ENCODE measurements at regions not wholly inside any gene's neighbourhood (a gene's known extent, or its start where the extent isn't known, plus 50 kb on each side); places are given as distances from the start of the nearest gene placed in this dataset.

GRCh38 chr4:72919937-72920336, 149.6 kb downstream of the COX18 start:
- Histone ChIP-seq H3K9me3 (ENCODE audit: insufficient read depth, low read length) (no peaks in the 10 kb centered on the region), H4K20me1 (ENCODE audit: low read depth, low read length) (no peaks in the 10 kb centered on the region), H2AFZ (ENCODE audit: low read depth, low read length, severe bottlenecking) (no peak overlapping the region), H3K9me2 (replicated peaks; ENCODE audit: insufficient read depth, low read length) (no peaks in the 10 kb centered on the region), H3F3A (ENCODE audit: insufficient read depth) (no peaks in the 10 kb centered on the region), H3K27me3 (ENCODE audit: low read length) (no peaks in the 10 kb centered on the region), H3K4me2 (ENCODE audit: low read depth, low read length, poor library complexity, severe bottlenecking) (no peak overlapping the region), H3K4me3 (ENCODE audit: insufficient read depth, low read length, poor library complexity, severe bottlenecking) (no peak overlapping the region), H3K79me2 (ENCODE audit: insufficient read depth, low read length) (no peaks in the 10 kb centered on the region), H3K9ac (ENCODE audit: low read length) (no peak overlapping the region), H3K27ac (ENCODE audit: low read depth, low read length) (no peak overlapping the region), H3K36me3 (ENCODE audit: low read length) (no peaks in the 10 kb centered on the region)
- no peak for TF ChIP-seq EZH2phosphoT487 (conservative IDR thresholded peaks at IDR 0.05; ENCODE audit: low read length)
- TF ChIP-seq CTCF (IDR thresholded peaks at IDR 0.05; ENCODE audit: insufficient read depth, low read length, poor library complexity, severe bottlenecking): no peak

DNA sequence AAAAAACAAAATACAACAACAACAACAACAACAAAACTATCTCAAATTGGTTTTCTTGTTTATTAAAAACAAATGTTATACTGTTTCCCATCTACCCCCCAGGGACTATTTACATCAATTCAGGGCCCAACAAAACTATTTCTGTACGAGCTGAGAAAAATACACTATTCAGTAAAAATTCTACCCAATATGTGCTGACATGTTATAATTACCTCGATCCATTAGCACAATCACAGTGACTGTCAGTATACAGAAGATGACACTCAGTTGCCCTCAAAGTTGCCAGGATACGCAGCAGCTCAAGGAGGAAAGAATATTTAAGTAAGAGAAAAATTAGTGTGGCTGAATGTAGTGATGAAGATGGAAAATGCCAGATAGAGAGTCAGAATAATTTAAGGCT, 150.1 kb downstream of the COX18 start:
- Histone ChIP-seq H2AFZ (ENCODE audit: low read depth, low read length, severe bottlenecking) (no peak overlapping the region), H3K27ac (ENCODE audit: low read depth, low read length) (no peak overlapping the region), H3K9ac (ENCODE audit: low read length) (no peak overlapping the region), H3K9me2 (replicated peaks; ENCODE audit: insufficient read depth, low read length) (no peaks in the 10 kb centered on the region), H3F3A (ENCODE audit: insufficient read depth) (no peaks in the 10 kb centered on the region), H4K20me1 (ENCODE audit: low read depth, low read length) (no peaks in the 10 kb centered on the region), H3K9me3 (ENCODE audit: insufficient read depth, low read length) (no peaks in the 10 kb centered on the region), H3K4me3 (ENCODE audit: insufficient read depth, low read length, poor library complexity, severe bottlenecking) (no peak overlapping the region), H3K4me2 (ENCODE audit: low read depth, low read length, poor library complexity, severe bottlenecking) (no peak overlapping the region), H3K27me3 (ENCODE audit: low read length) (no peaks in the 10 kb centered on the region), H3K79me2 (ENCODE audit: insufficient read depth, low read length) (no peaks in the 10 kb centered on the region), H3K36me3 (ENCODE audit: low read length) (no peaks in the 10 kb centered on the region)
- TF ChIP-seq EZH2phosphoT487 (conservative IDR thresholded peaks at IDR 0.05; ENCODE audit: low read length): no peak
- no peak for TF ChIP-seq CTCF (IDR thresholded peaks at IDR 0.05; ENCODE audit: insufficient read depth, low read length, poor library complexity, severe bottlenecking)

DNA sequence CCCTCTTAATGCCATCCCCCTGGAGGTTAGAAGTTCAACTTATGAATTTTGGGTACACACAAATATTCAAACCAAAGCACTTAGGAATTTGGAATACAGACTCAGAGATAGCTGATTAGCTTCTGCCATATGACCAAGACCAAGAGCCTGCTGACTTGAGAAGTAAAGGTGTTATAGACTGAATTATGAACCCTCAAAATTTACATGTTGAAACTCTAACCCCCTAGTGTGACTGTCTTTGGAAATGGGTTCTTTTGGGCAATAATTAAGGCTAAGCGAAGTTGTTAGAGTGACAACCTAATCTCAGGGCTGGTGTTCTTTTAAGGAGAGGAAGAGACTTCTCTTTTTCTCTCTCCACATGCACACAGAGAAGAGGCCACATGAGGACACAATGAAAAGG, 151.2 kb downstream of the COX18 start:
- H4K20me1 ChIP-seq (ENCODE audit: low read depth, low read length): no peaks in the 10 kb centered on the region
- H3K9me3 ChIP-seq (ENCODE audit: insufficient read depth, low read length): no peaks in the 10 kb centered on the region
- no peak overlapping the region for H3K9ac ChIP-seq (ENCODE audit: low read length)
- no peak for TF ChIP-seq EZH2phosphoT487 (conservative IDR thresholded peaks at IDR 0.05; ENCODE audit: low read length)
- TF ChIP-seq CTCF (IDR thresholded peaks at IDR 0.05; ENCODE audit: insufficient read depth, low read length, poor library complexity, severe bottlenecking): no peak
- no peak overlapping the region for H3K4me3 ChIP-seq (ENCODE audit: insufficient read depth, low read length, poor library complexity, severe bottlenecking)
- H3K4me2 ChIP-seq (ENCODE audit: low read depth, low read length, poor library complexity, severe bottlenecking): no peak overlapping the region
- H3F3A ChIP-seq (ENCODE audit: insufficient read depth): no peaks in the 10 kb centered on the region
- no peak overlapping the region for H3K27ac ChIP-seq (ENCODE audit: low read depth, low read length)
- H3K9me2 ChIP-seq (replicated peaks; ENCODE audit: insufficient read depth, low read length): no peaks in the 10 kb centered on the region
- H2AFZ ChIP-seq (ENCODE audit: low read depth, low read length, severe bottlenecking): no peak overlapping the region
- H3K27me3 ChIP-seq (ENCODE audit: low read length): no peaks in the 10 kb centered on the region
- no peaks in the 10 kb centered on the region for H3K79me2 ChIP-seq (ENCODE audit: insufficient read depth, low read length)
- H3K36me3 ChIP-seq (ENCODE audit: low read length): no peaks in the 10 kb centered on the region

DNA sequence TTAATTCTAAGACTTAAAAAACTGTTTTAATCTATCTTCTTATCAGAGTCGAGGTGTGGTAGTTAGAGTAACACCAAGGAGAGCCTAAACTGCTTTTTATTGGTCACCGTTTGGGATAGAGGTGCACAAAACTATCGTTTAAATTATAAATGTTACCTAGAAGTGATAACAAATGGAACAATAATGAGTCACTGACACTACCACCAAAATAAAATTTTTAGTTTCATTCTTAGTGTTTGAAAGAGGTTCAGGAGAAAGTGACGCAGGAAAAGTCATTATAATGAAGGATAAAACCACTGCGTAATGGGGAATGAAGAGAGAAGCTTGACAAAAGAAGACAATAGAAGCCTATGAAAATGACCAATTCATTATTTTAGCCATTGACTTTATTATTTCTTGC, 158.2 kb downstream of the COX18 start:
- H3K9me3 ChIP-seq (ENCODE audit: insufficient read depth, low read length): no peaks in the 10 kb centered on the region
- H3K4me2 ChIP-seq (ENCODE audit: low read depth, low read length, poor library complexity, severe bottlenecking): no peak overlapping the region

More for the DNA sequence above, 158.2 kb downstream of the COX18 start:
- Histone ChIP-seq H3K27me3 (ENCODE audit: low read length) (no peaks in the 10 kb centered on the region), H3F3A (ENCODE audit: insufficient read depth) (no peaks in the 10 kb centered on the region), H3K27ac (ENCODE audit: low read depth, low read length) (no peak overlapping the region), H4K20me1 (ENCODE audit: low read depth, low read length) (no peaks in the 10 kb centered on the region), H2AFZ (ENCODE audit: low read depth, low read length, severe bottlenecking) (no peak overlapping the region), H3K79me2 (ENCODE audit: insufficient read depth, low read length) (no peaks in the 10 kb centered on the region), H3K9ac (ENCODE audit: low read length) (no peak overlapping the region), H3K4me3 (ENCODE audit: insufficient read depth, low read length, poor library complexity, severe bottlenecking) (no peak overlapping the region), H3K9me2 (replicated peaks; ENCODE audit: insufficient read depth, low read length) (no peaks in the 10 kb centered on the region), H3K36me3 (ENCODE audit: low read length) (no peaks in the 10 kb centered on the region)
- TF ChIP-seq CTCF (IDR thresholded peaks at IDR 0.05; ENCODE audit: insufficient read depth, low read length, poor library complexity, severe bottlenecking): no peak
- no peak for TF ChIP-seq EZH2phosphoT487 (conservative IDR thresholded peaks at IDR 0.05; ENCODE audit: low read length)

All from SU-DHL-6 (cell line).